OCI-M1 (cell line): ENCODE measurements at regions not wholly inside any gene's neighbourhood (a gene's known extent, or its start where the extent isn't known, plus 50 kb on each side); places are given as distances from the start of the nearest gene placed in this dataset.

Experiments
- DNase-seq: peaks from one replicate; lab custom pipeline; 2025; lab: John Stamatoyannopoulos, UW

DNA sequence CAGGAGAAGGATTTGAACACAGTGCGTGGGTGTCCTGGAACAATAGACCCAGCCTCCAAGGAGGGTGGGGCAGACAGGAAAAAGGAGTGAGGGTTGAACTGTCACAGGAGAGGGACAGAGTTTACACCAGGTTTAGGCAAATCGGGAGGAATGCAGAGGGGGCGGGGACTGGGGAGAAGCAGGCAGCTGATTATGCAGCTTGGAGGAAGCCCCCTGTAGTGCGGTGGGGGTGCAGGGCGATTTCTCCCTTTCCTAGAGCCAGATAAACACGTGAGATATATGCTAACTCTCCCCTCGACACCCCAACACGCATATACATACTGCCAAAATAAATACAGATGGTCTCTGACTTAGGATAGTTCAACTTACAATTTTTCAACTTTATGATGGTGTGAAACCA is 108.6 kb upstream of the PRR20G start:
- no peak for DNase-seq

GRCh38 chr3:127395663-127396355 is 108.0 kb upstream of the PRR20G start:
- DNase-seq, result no peak

DNA sequence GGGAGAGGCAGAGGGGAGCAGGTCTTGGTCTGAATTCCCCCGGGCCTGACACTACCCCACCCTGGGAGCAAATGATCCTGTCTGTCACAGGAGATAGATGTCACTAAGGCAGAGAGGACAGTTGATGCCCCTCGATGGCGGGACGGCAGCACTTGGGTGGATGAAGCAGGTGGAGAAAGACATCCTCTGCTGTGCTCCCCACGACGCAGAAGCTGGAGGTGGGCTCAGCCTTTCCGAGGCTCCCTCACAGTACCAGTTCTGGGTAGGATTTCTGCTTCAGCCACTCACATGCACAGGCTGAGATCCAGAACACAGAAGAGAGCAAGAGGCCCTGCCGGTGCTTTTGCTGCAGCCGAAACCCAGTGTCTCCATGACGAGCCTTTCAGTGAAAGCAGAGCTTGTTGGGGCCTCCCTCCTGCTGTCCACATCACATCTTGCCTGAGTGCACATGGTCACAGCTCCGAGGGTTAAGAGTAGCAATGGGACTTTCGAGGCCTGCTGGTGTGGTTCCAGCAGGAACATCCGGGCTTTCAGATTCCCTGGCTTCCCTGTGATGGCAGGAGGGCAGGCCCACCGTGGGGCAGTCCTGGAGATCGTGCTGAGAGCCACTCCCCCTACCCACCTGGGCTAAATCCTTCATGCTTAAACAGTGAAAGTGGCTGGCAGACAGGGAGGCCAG is 107.3 kb upstream of the PRR20G start:
- no peak for DNase-seq

- no peak for DNase-seq
Observed at GRCh38 chr3:127394031-127394430, 106.2 kb upstream of the PRR20G start.

DNA sequence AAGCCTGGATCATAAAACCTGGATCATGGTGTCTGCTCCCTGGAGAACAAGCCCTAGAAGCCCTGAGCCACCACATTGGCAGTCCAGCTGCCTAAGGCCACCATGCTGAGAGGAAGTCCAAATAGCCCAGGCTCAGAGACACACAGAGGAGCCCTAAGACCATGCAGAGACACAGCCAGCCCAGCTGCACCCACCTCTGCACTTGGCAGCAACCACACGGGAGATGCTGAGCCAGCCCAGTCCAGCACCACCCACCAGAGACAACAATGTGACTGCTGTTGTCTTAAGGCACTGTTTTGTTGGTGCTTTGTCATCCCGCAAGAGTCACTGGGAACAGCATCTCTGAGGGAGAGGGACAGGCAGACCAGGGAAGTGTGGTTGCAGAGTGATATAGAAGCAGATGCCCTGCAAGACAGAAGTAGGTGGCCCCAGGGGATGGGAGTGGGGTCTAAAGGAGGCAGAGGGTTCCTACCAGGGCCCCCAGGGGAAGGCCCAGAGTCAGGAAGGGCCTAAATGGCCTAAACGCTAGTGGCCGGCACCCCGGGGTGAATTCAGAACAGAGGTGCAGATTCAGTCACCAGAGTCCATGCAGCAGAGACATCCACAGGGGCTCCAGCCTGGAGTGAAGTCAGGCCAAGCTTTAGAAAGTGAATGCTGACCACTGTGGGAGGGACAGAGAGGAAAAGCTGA is 105.4 kb upstream of the PRR20G start:
- no peak for DNase-seq

- no peak for DNase-seq
Observed at GRCh38 chr3:127392156-127392490, 104.3 kb upstream of the PRR20G start.

DNA sequence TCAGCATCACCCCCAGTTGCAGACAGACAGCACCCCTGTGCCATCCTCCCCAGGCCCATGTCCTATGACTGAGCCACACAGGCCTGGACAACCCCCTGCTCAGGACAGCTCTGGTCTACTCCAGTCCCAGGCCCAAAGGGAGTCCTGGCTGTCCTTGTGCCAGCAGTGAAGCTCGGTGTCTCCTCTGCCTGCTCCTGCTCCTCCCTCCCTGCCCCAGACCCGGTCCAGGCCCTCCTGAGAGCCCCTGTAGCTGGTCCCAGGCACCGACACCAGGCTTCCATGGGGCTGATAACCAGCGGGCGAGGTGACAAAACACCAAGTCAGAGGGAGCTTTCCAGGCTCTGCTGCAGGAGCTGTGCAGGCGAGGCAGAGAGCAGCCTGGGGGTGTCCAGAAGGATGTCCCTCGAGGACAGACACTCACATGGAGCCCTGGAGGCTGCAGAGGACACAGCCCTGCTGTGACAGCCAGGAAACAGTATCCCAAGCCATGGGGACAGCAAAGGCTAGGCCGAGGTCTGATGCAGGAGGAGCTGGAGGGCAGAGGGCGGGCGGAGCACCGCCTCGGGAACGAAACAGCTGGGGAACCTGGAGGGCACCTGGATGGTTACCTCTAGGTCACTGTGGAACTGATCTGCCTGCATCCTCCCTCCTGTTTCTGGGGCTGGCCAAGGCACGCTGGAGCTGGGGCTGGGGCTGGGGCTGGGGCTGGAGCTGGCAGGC is 103.8 kb upstream of the PRR20G start:
- DNase-seq, result no peak

DNA sequence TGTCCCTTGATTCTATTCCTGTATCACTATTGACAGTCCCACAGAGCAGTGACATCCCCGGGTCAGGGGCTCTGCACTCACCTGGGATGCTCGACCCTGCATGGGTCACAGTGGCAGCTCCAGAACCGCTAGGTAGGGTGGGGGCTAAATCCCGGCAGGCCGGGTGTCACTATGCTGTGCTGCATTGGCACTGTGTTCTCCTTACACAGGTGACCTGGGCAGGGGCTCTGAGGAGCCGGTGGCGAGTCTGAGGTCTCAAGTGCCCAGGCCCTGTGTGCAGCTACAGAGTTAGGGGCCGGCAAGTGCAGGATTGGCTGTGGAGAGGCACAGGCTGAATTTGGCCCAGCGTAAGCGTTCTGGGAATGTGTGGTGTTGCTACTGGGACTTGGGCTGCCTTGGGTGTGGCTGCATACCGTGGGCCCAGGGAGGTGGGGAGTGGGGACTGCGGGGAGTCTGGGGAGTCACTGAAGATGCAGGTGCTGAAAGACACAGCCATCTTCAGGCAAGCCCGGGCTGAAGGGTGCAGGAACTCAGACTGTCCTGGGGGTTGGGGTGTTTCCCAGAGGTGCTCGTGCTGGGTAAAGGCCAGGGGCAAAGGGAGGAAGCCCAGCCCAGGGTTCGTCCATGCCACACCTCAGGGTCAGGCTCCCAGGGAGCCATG is 102.6 kb upstream of the PRR20G start:
- DNase-seq, result no peak

DNA sequence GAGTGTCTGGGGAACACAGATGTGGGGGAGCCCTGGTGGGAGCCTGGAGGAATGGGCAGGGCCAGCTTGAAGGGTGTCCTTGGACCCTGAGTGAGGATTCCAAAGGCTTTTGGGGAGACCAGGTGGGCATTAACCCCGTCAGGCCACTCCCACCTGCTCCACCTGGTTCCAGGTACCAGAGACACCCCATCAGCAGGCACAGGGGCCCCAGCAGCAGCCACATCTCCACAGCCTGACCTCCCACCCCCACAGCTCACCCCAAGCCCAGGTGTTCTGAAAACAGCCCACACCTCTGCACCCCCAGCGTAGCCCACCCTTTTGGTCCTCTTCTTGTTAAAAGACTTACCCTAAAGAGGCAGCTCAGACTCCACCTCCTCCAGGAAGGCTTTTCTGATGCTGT is 102.1 kb upstream of the PRR20G start:
- no peak for DNase-seq

DNA sequence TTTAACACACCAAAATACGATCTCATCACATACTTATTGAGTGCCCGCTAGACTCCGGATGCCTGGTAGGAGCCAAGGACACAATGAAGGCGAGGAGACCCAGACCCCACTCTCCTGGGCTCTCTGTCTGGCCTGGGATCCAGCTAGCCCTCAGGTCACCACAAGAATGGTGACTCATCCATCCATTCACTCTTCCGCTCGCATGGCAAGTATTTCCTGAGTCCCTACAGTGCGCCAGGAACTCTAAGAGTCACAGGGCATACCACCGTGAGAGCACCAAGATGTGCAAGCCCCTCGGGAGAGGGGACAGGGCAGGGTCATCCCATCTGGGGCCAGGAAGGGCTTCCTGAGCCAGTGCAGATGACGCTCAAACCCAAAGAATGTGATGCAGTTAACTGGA is 101.6 kb upstream of the PRR20G start:
- no peak for DNase-seq

DNA sequence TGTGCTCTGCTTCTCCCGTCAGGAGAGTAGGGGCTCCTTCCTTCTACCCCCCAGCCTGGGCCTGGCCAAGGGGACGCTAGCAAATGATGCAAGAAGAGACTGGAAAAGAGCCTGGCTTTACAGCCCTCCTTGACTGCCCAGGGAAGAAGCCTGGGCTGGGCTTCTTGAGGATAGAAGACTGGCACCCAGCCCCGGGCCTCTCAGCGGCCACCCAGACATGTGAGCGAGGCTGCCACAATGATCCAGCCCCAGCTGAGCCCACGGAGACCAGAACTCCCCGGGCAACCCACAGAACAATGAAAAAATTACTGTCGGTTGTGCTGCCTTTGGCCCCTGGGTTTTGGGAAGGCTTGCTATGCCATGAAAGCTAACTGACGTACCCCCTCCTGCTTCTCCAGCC is 100.6 kb upstream of the PRR20G start:
- DNase-seq, result no peak

GRCh38 chr3:127387556-127388153 is 99.8 kb upstream of the PRR20G start:
- DNase-seq, result no peak

- no peak for DNase-seq
Observed at GRCh38 chr3:127387119-127387518, 99.3 kb upstream of the PRR20G start.

DNA sequence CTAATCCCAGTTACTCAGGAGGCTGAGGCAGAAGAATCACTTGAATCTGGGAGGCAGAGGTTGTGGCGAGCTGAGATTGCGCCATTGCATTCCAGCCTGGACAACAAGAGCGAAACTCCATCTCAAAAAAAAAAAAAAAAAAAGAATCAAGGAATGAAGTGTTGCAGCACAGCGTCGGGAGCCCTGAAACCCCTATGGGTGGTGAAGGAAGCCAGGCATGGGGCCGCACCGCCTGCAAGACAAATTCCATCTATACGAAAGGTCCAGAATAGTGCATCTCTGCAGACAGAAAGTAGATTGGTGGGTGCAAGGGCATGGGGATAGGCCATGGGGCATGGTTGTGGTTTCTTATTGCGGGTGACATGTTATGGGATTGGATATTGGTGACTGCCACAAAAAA is 98.6 kb upstream of the PRR20G start:
- no peak for DNase-seq

DNA sequence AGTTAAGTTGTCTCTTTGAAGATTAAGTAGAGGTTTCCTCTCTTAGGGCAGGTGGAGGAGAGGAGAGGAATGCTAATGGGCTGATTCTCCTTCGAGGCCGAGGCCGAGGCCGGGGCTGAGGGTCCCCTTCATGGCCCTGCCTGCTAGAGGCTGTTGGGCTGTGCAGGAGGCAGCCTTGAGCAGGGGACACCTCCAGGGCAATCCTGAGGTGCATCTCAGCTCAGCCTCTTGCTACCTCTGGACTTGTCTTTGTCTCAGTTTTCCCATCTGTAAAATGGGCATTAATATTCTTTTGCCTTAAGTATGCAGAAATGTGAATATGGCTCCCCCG is 97.7 kb upstream of the PRR20G start:
- DNase-seq, result no peak

- DNase-seq, result no peak
Observed at GRCh38 chr3:127384717-127385539, 97.1 kb upstream of the PRR20G start.

DNA sequence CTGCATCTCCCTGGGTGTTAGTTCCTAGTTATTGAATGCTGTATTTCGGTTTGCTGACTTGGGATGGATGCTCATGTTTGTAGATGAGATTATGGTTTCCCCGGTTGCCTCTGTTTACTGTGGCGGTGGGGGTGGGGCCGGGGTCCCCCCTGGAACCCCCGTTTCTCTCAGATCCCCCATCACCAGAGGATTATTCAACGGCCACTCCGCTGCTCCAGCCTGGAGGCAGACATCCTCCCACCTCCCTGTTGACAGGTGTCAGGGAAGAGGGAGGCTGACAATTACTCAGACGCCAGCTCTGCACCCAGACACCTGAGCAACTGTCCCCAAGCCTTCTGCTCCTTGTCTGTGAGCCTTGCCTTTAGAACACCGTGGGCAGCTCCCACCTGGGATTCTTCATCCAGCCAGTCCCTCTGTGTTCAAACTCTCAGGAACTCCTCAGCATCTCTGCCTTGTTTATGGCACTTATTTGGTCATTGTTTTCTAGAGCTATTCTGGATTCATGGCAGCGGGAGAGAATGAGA is 95.9 kb upstream of the PRR20G start:
- DNase-seq, result no peak

- no peak for DNase-seq
Observed at GRCh38 chr3:127377801-127378655, 90.2 kb upstream of the PRR20G start.

DNA sequence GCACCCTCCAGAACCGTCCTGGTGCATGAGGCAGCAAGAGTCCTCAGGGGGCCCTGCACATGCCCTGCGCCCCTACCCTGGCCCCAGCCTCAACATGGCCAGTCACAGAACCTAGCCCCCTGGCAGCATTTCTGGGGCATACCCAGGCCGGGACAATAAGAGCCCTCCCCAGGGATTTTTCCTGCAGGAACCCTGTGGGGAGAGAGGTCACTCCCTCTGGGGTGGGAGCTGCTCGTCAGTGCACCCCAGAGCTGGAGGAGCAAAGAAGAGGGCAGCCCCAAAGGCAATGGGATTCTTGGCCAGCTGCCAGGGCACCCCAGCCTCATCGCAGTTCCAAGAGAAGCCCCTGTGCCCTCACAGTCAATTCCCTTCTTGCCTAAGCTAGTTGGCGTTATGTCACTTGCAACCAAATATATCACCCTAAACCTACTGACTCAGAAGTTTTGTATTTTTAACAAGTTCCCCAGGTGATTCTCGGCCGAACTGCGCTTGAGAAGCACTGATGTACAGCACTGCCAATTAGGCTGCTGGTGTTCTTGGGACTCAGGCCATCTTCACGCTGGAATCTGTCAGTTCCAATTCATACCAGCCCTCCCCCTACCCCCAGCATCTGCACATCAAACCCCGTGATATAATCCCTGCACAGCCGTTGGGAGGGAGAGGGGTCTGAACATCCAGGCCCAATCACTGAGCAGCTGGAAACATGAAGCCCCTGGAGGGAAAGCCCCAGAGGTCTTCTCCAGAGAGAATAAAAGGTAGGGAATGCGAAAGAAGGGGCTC is 87.5 kb upstream of the PRR20G start:
- no peak for DNase-seq
